ENCODE measurements at regions not wholly inside any gene's neighbourhood (a gene's known extent, or its start where the extent isn't known, plus 50 kb on each side); places are given as distances from the start of the nearest gene placed in this dataset.

GRCh38 chr16:48901712-48902374 lies 291.9 kb upstream of the N4BP1 start:
- Histone ChIP-seq H3K36me3 (no peaks in the 10 kb centered on the region), H3K4me1 (no peaks in the 10 kb centered on the region), H3K27ac (no peak overlapping the region), H3K27me3 (no peaks in the 10 kb centered on the region), H3K9me3 (no peaks in the 10 kb centered on the region), H3K4me3 (no peak overlapping the region)
- no peak for DNase-seq (ENCODE audit: low spot score)
- no peak for TF ChIP-seq CTCF (IDR thresholded peaks at IDR 0.05)

GRCh38 chr16:48899500-48899899 lies 289.5 kb upstream of the N4BP1 start:
- DNase-seq (ENCODE audit: low spot score) = no peak
- no peak for TF ChIP-seq CTCF (IDR thresholded peaks at IDR 0.05)
- H3K27ac ChIP-seq = no peak overlapping the region

GRCh38 chr16:48897698-48898205 lies 287.8 kb upstream of the N4BP1 start:
- H3K4me3 ChIP-seq = no peak overlapping the region
- no peaks in the 10 kb centered on the region for H3K4me1 ChIP-seq
- no peaks in the 10 kb centered on the region for H3K27me3 ChIP-seq
- no peak for DNase-seq (ENCODE audit: low spot score)
- TF ChIP-seq CTCF (IDR thresholded peaks at IDR 0.05) = no peak
- H3K36me3 ChIP-seq = no peaks in the 10 kb centered on the region
- no peaks in the 10 kb centered on the region for H3K9me3 ChIP-seq
- H3K27ac ChIP-seq = no peak overlapping the region

More at GRCh38 chr16:48899500-48899899, 289.5 kb upstream of the N4BP1 start:
- H3K27me3 ChIP-seq = no peaks in the 10 kb centered on the region
- H3K4me3 ChIP-seq = no peak overlapping the region
- H3K9me3 ChIP-seq = no peaks in the 10 kb centered on the region
- H3K36me3 ChIP-seq = no peaks in the 10 kb centered on the region
- no peaks in the 10 kb centered on the region for H3K4me1 ChIP-seq

- Histone ChIP-seq H3K9me3 (no peaks in the 10 kb centered on the region), H3K36me3 (no peaks in the 10 kb centered on the region), H3K27ac (no peak overlapping the region), H3K4me3 (no peak overlapping the region), H3K4me1 (no peaks in the 10 kb centered on the region), H3K27me3 (no peaks in the 10 kb centered on the region)
- DNase-seq (ENCODE audit: low spot score) = no peak
- TF ChIP-seq CTCF (IDR thresholded peaks at IDR 0.05) = no peak
Measured at GRCh38 chr16:48895142-48895541, 285.2 kb upstream of the N4BP1 start.

- Histone ChIP-seq H3K9me3 (no peaks in the 10 kb centered on the region), H3K27ac (no peak overlapping the region), H3K27me3 (no peaks in the 10 kb centered on the region), H3K4me1 (no peaks in the 10 kb centered on the region), H3K36me3 (no peaks in the 10 kb centered on the region), H3K4me3 (no peak overlapping the region)
- no peak for DNase-seq (ENCODE audit: low spot score)
- no peak for TF ChIP-seq CTCF (IDR thresholded peaks at IDR 0.05)
Measured at GRCh38 chr16:48892893-48893292, 282.9 kb upstream of the N4BP1 start.

Data from right atrium auricular region (tissue), 2 donors.